T-helper 2 cell (primary cell): ENCODE measurements at regions not wholly inside any gene's neighbourhood (a gene's known extent, or its start where the extent isn't known, plus 50 kb on each side); places are given as distances from the start of the nearest gene placed in this dataset.

Experiments
- DNase-seq, 5 experiments: peaks; one replicate each; pipeline versions ENCODE4 v3.0.0 to v3.0.0-alpha.2; 2012 to 2022

GRCh38 chr1:229194096-229194495, 76.8 kb upstream of the RAB4A start:
- DNase-seq = no peak

GRCh38 chr1:229195246-229195645, 75.7 kb upstream of the RAB4A start:
- DNase-seq = no peak

GRCh38 chr1:229196404-229197264, 74.3 kb upstream of the RAB4A start:
- DNase-seq = no peak

GRCh38 chr1:229197265-229197585, 73.7 kb upstream of the RAB4A start:
- DNase-seq = no peak

GRCh38 chr1:229199261-229200243, 71.4 kb upstream of the RAB4A start:
- peak in 1 of 5 experiments; percentile 80 for DNase-seq

GRCh38 chr1:229203030-229203751, 67.7 kb upstream of the RAB4A start:
- peak in 1 of 5 experiments; percentile 34 for DNase-seq

- DNase-seq = no peak
Observed at GRCh38 chr1:229203991-229204632, 66.8 kb upstream of the RAB4A start.

GRCh38 chr1:229204921-229205777, 65.8 kb upstream of the RAB4A start:
- peak in 1 of 5 experiments; percentile 24 for DNase-seq

- no peak for DNase-seq
Observed at GRCh38 chr1:229205854-229206253, 65.1 kb upstream of the RAB4A start.

- DNase-seq = no peak
Observed at GRCh38 chr1:229207916-229208315, 63.0 kb upstream of the RAB4A start.

GRCh38 chr1:229208481-229208880, 62.4 kb upstream of the RAB4A start:
- no peak for DNase-seq

GRCh38 chr1:229209386-229209785, 61.5 kb upstream of the RAB4A start:
- DNase-seq = peak in 1 of 5 experiments; percentile 41

- no peak for DNase-seq
Observed at GRCh38 chr1:229209816-229210215, 61.1 kb upstream of the RAB4A start.

- DNase-seq = no peak
Observed at GRCh38 chr1:229210844-229211243, 60.1 kb upstream of the RAB4A start.

GRCh38 chr1:229213797-229214196, 57.1 kb upstream of the RAB4A start:
- no peak for DNase-seq

- no peak for DNase-seq
Observed at GRCh38 chr1:229217716-229218115, 53.2 kb upstream of the RAB4A start.

GRCh38 chr1:229218612-229219025, 52.3 kb upstream of the RAB4A start:
- DNase-seq = no peak

GRCh38 chr1:229220163-229220846, 50.6 kb upstream of the RAB4A start:
- no peak for DNase-seq

- no peak for DNase-seq
Observed at GRCh38 chr1:229221106-229222019, 49.5 kb upstream of the RAB4A start.
